Activated CD8-positive, alpha-beta memory T cell treated with anti-CD3 and anti-CD28 coated beads for 1 hour (primary cell): ENCODE measurements at regions not wholly inside any gene's neighbourhood (a gene's known extent, or its start where the extent isn't known, plus 50 kb on each side); places are given as distances from the start of the nearest gene placed in this dataset.

Experiments
- DNase-seq, 2 donors: peaks; one replicate each; pipeline ENCODE4 v3.0.0-alpha.2; 2020; ENCODE audit warnings: low read depth in 1 of 2; ENCODE audit errors: extremely low read depth in 1 of 2

- no peak for DNase-seq
Observed at GRCh38 chr9:75408391-75408790, 320.1 kb downstream of the OSTF1 start.

DNA sequence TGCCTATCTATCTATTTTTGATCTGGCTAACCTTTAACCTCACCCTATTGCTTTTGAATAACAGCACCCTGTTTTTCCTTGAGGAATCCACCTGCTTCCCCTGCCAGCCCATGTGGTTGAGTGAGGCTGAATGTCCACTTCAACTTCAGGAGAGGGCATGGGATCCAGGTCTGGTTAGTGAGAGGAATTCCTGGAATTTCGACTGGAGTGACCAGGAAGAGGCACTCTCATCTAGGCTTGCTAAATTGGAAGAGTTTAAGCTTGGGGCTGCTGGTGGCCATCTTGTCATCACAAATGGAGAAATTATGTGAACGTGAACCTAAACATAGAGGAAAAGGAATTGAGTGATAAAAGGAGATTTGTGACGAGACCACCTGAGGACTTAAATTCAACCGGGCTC, 322.1 kb downstream of the OSTF1 start:
- no peak for DNase-seq

GRCh38 chr9:75414371-75415160, 326.3 kb downstream of the OSTF1 start:
- DNase-seq = no peak

DNA sequence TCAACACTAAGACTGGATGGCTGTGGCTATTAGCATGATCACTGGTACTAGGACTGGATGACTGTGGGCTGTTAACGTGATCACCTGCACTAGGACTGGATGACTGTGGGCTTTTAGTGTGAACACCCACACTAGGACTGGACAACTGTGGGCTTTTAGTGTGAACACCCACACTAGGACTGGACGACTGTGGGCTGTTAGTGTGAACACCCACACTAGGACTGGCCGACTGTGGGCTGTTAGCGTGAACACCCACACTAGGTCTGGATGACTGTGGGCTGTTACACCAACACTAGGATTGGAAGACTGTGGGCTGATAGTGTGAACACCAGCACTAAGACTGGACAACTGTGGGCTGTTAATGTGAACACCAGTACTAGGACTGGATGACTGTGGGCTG, 329.2 kb downstream of the OSTF1 start:
- no peak for DNase-seq

- DNase-seq = no peak
Observed at GRCh38 chr9:75418518-75418917, 330.2 kb downstream of the OSTF1 start.

DNA sequence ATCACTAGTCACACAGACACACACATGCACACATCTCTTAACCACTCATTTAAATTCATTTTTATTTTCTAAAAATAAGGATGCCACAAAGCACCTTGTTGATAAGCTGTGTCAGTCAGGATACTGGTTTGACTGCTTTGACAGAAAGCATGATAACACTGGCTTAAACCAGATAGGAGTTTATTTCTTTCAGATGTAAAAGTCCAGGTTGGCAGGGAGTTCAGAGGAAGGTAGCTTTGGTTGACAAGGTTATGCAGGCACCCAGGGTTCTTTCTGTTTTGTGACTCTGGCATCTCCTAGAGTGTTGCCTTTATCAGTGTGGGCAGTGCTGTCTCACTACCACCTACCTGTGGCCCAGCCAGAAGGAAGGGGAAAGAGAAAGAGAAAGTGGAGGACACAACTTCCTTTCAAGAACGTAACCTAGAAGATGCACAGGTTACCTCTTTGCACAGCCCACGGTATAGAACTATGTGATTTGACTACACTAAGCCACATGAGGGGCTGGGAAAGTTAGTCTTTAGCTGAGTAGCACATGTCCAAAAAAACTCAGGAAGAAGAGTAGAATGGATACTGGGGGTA, 334.7 kb downstream of the OSTF1 start:
- DNase-seq = no peak

- no peak for DNase-seq
Observed at GRCh38 chr9:75429531-75430475, 341.5 kb downstream of the OSTF1 start.

GRCh38 chr9:75431375-75431774, 343.1 kb downstream of the OSTF1 start:
- no peak for DNase-seq

GRCh38 chr9:75432386-75432785, 344.1 kb downstream of the OSTF1 start:
- DNase-seq = no peak

DNA sequence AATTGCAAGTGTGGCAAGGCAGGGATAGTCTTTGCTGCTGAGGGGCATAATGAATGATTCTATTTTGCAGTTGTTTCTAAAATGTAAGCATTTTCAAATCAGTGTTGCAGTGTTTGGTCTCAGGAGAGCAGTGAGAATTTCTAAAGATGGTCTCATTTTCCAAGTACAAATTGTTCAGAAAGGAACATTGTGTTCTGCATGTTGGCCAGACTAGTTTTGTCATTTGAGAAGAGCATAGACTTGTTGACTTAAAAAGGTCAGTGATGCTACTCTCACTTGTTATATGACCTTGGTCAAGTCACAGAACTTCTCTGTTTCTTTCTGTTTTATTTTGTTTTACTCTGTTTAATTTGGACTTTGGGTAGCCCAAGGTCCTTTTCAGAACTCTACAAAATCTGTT, 344.6 kb downstream of the OSTF1 start:
- DNase-seq = no peak

GRCh38 chr9:75438716-75439115, 350.4 kb downstream of the OSTF1 start:
- no peak for DNase-seq

DNA sequence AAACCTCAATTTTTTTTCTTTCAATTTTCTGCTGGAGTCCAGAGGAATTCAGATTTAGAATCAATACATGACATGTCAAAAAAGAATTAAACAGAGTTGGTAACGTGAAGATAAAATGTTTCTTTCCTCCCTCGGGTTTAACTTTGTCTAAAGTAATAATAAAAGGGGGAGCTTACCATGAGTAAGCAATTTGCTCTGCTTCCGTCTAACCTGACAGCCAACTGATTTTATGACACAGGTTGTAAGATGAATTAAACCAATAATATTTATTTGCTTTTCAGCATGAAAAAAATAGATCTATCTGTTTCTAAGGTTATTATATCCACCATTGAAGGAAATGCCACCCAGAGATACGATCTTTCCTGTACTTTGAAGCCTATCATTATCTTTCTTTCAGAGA, 352.6 kb downstream of the OSTF1 start:
- DNase-seq = no peak

GRCh38 chr9:75445144-75445543, 356.8 kb downstream of the OSTF1 start:
- DNase-seq = no peak

DNA sequence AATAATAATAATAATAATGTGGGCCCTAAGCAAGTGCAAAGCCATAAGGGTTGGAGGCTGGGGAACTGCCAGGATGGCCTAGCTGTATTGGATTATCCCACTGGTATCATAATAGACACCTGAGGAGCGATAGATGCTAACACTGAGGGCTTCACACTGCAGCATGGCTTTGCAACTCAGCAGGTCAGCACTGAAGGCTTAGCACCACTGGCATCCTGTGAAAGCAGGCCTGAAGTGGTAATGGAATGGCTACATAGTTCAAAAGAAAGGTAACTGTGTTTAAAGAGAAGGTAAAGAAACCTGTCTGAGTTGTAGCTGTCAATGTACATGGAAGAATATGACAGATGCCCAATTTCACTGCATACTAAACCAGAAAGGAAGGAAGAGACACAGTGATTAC, 359.0 kb downstream of the OSTF1 start:
- DNase-seq = no peak

- DNase-seq = no peak
Observed at GRCh38 chr9:75448281-75448680, 360.0 kb downstream of the OSTF1 start.

- DNase-seq = no peak
Observed at GRCh38 chr9:75448955-75449354, 360.6 kb downstream of the OSTF1 start.

DNA sequence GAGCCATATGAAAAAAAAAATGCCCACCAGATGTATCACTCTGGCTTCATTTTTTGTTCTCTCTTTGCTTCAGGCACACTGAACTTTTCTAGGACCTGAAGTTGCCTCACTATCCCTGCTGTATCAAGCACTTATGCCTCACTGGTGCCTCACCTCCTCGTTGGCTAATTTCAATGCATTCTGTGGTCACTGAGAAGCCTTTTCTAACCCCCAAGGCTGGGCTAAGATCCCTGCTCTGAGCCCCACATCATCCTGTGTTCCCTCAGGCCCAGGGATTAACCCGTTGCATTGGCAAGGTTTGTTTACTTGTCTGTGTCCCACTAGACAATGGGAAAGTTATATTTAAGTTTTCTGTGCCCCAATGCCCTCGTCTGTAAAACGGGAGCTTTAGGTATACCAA, 362.7 kb downstream of the OSTF1 start:
- DNase-seq = no peak

GRCh38 chr9:75451505-75451904, 363.2 kb downstream of the OSTF1 start:
- no peak for DNase-seq

- DNase-seq = no peak
Observed at GRCh38 chr9:75452512-75452911, 364.2 kb downstream of the OSTF1 start.

GRCh38 chr9:75454043-75454442, 365.7 kb downstream of the OSTF1 start:
- no peak for DNase-seq

GRCh38 chr9:75454891-75455290, 366.6 kb downstream of the OSTF1 start:
- DNase-seq = no peak
